NCI-H1417 treated with DMSO at 0.1 percent for 48 hours (cell line): ENCODE measurements at regions not wholly inside any gene's neighbourhood (a gene's known extent, or its start where the extent isn't known, plus 50 kb on each side); places are given as distances from the start of the nearest gene placed in this dataset.
"Not testable (repeated sequence)": the region's sequence is repeated elsewhere in the genome, so short reads cannot be mapped to it uniquely, and the experiment has no call there.

ENCODE experiments used
- DNase-seq: peaks from one replicate; lab custom pipeline; 2025; lab: John Stamatoyannopoulos, UW

- DNase-seq: no peak
Measured at GRCh38 chr1:57572016-57572415, 148.2 kb upstream of the DAB1 start.

- not testable (repeated sequence) for DNase-seq
Measured at GRCh38 chr1:57558066-57558465, 134.2 kb upstream of the DAB1 start.

DNA sequence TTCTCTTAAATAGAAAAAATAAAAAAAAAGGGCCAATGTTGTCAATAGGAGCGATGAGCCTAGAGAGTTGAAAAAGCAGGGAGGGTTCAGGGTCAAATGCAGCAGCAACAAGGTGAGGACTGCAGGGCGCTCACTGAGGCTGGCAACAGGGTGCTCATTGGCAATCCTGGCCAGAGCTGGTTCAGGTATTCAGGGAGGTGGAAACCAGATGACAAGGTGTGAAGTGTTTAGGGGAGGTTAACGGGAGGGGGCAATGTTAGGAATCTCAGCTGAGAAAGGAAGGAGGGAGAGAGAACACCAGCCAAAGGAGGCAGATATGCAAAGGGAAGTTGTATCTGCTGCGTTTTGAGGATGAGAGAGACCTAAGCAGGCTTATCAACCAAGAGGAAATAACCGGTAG is 129.8 kb upstream of the DAB1 start:
- no peak for DNase-seq

DNA sequence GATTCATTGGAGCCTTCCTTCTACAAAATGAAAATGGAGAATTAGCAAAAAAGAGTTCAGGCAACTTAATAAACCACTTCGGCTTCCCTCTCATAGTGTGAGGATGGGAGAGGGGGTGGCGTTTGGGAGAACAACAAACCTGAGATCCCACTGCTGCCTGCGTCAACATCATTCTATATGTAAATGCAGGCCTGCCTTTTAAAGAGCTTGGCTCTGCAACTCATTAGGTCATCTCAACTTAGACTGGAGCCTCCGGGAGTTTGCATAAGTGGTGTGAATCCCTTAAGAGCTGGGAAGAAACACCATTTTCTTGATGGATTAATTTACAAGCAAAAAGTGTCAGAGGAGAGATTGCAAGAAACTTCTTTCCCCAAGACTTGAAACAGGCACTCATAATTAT is 127.6 kb upstream of the DAB1 start:
- DNase-seq: no peak

- no peak for DNase-seq
Measured at GRCh38 chr1:57550092-57550491, 126.2 kb upstream of the DAB1 start.

- DNase-seq: no peak
Measured at GRCh38 chr1:57549300-57549699, 125.4 kb upstream of the DAB1 start.

GRCh38 chr1:57546549-57547330 is 122.9 kb upstream of the DAB1 start:
- DNase-seq: no peak

DNA sequence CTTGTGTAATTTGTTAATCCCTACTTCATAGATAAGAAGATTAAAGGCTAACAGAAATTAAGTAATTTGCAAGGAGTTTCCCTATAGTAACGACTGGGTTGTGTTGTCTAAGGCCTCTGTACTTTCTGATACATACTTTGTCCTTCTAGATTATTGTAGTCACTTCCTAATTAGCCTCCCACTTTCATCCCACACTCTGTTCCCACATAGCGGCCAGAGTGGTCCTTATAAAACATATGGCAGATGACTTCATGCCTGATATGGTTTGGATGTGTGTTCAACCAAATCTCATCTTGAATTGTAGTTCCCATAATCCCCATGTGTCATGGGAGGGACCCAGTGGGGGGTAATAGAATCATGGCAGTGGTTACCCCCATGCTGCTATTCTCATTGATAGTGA is 120.5 kb upstream of the DAB1 start:
- DNase-seq: no peak

DNA sequence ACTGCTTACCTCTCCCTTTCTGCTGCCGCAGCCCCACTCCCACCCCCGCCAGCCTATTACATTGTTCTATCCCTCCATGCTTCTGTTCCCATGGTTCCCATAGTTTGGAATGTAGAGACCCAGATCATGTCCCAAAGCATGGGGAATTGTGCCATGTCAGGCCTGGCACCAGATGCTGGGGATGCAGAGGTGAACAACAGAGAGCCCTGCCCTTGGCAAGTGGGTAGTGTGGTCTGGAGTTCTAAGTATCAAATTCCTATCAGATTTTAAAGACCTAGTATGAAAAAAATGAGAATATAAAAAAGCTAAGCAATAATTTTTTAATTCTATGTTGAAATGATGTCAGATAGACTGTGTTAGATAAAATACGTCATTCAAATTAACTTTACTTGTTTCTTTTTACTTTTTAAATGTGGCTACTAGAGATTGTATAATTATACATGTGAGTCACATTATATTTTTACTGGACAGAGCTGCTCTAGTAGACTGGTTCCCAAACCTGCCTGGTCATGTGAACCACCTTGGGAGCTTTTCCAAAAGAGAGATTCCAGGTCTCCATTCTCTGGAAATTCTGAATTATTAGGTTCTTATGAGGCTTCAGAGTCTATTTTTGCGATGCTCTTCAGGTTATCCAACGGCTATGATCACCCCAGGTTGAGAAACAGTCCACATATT is 113.0 kb upstream of the DAB1 start:
- DNase-seq: no peak

DNA sequence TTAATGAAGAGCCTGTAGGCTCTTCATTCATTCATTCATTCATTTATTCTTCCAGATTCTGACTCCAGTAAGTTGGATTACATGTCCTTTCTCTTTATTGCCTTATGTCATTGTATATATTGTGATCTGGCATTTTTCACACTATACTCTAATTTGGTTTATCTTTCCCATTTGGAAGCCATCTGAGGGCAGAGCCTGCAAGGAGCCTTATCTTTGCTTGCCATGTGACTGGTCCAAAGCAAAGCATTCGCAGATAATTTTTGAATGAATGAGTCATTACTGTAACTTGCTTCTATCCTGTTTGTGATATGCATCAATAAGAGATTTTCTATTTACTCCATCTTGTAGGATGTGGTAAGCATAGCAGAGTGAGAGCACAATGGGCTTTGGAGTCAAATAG is 108.4 kb upstream of the DAB1 start:
- DNase-seq: no peak

- not testable (repeated sequence) for DNase-seq
Measured at GRCh38 chr1:57530911-57531260, 107.0 kb upstream of the DAB1 start.

GRCh38 chr1:57530206-57530910 is 106.5 kb upstream of the DAB1 start:
- DNase-seq: no peak

- no peak for DNase-seq
Measured at GRCh38 chr1:57522575-57522974, 98.7 kb upstream of the DAB1 start.

DNA sequence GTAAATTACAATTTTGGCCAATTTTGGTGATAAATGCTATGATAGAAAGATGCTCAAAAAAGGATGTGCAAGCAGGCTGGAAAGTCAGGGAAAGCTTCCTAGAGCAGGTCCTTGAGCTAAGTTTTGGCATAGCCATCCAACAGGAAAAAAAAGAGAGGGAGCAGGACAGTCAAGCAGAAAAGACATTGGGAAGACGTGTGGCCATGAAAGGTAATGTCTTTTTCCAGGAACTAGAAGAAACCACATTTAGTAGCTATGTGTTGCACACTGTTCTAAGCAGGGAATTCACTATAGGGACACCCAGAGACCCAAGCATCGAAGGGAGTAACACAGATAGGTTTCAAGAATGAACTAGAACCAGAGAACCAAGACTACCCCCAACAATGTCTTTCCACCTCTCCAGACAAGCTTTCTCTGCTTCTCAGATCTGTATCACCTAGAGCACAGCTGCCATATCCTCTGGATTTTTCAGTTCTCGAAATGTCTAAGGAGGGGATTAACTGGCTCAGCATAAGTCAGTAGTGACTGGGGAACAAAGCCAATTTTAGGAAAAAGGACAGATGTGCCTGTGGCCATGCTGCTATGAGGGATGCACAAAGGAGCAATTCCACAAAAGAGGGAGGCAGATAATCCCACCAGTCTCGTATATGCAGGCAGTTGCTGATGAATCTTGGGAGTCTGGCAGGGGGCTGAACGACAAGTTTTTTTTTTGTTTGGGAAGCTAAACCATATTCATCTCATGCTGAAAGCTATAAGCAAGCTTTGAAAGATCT is 97.1 kb upstream of the DAB1 start:
- DNase-seq: no peak

DNA sequence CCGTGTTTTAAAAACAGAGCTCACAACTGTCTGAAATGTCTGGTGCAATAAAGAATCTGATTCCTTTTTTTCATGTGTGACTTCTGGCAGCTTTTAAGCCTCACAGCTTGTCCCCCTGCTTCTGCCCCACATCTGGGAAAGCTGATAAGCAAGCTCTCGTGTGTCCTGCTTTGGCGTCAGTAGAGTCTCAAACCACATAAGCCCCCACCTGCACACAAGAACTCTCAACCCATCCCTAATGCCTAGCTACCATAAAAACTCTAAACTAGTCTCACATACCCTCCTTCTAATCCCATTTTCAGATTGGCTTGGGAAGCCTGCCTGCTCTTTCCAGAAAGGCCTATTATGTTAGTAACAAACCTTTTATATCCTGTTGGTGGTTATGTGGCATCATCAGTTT is 94.6 kb upstream of the DAB1 start:
- no peak for DNase-seq

DNA sequence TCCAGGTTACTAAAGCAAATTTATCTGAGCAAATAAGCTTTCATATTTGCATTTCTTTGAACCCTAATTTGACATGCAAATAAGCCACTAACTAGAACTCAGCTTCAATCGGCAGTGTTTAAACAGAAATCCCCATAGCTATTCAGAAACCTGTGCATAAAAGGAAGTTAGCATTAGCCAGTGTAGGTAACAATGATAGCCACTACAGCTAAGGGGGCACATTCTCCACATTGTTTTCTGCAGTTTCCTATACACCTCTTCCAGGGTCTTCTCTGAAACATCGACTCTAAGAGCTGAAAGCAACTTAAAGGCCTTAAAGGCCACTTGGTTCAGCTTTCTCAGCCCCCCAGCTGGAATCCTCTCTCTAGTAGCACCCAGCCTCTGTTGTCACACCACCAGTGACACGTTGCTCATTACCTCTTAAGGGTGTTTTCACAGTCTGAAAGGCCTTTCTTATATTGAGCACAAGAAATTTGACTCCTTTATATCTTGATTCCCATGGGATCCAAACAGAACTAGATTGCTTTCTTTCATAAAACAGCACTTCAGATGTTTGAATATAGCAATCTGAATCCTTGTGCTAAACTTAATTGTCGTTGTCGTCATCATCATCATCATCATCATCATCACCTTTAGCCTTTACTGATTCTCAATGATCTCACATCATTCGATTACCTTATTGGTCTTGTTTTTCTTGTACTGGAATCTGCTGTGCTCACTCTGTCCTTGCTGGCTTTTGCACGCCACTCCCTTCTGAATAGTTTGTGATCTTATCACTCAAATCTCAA is 93.9 kb upstream of the DAB1 start:
- DNase-seq: no peak

GRCh38 chr1:57512386-57512785 is 88.5 kb upstream of the DAB1 start:
- DNase-seq: no peak

DNA sequence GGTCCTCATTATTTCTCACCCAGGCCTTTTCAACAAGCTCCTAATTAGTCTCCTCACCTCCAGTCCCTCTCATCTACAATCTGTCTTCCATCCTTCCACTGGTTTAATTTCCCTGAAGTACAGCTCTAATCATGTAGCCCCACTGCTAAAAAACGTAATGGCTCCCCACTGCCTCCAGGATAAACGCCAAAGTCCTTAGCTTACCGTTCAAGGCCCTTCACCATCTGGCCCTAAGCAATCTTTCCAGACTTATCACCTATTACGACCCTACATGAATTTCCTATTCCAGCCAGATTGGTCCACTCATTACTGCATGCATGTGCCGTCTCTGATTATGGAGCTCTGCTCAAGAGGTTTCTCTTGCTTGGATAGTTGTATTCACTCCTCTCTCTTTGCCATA is 83.1 kb upstream of the DAB1 start:
- no peak for DNase-seq

DNA sequence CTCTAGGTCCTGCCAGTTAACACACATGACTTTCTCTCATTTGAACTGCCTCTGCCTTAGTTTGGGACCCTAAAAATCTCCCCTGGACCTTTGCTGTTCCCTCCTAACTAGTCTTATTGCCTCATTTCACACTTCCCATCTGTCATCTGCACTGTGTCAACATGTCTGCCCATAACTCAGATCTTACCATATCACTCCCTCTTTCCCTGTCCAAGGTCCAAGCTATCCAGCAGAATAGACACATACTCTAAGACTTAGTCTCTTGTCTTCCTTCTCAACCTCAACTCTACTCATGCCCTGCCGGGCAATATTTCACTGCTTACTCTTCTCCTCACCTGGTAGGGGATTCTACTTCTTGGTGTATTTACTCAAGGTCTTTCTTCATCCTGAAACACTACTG is 79.5 kb upstream of the DAB1 start:
- no peak for DNase-seq

DNA sequence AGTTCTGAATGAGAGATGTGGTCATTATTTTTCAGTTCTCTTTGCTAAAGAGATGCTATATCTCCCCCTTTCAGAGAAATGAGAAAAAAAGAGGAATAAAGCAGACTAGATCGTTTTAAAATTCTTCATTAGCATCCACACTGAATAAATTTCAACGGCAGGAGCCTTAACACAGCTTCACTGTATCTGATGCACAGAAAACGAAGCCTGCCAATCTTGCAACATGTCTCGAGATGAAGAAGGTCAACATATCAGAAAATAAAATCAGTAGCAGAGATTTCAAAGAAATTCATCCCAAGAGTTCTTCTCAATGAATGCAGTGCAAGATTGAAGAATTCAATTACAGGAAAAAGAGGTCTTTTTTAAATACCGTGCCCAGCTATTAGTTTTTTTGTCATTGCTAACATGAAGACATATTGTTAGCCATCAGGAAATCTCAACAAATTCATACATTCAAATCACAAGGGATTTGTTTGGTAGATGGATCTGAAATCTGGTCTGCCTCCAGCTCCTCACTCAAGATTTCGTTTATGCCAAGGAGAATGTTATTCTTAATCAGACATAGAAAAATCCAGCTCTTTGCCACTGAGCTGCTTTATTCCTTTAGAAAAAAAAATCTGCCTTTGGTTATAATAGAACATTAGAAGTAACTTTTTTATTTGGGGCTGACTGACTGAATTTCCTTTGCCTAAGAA is 76.4 kb upstream of the DAB1 start:
- DNase-seq: no peak

GRCh38 chr1:57494530-57495079 is 70.7 kb upstream of the DAB1 start:
- no peak for DNase-seq
